Thyroid gland (tissue), 4 donors: ENCODE measurements at regions not wholly inside any gene's neighbourhood (a gene's known extent, or its start where the extent isn't known, plus 50 kb on each side); places are given as distances from the start of the nearest gene placed in this dataset.
A peak's percentile ranks its signal among the peaks of the same experiment; 100 is the strongest.
"Not testable (repeated sequence)": the region's sequence is repeated elsewhere in the genome, so short reads cannot be mapped to it uniquely, and the experiment has no call there.

Source experiments
- DNase-seq, 2 donors: peaks; one replicate each; pipeline ENCODE4 v3.0.0-alpha.2; 2019
- H3K27ac ChIP-seq, 3 donors: fragments of 200-600 bp; sonication (generic); 1 replicate in 2 of 3; 2 replicates in 1 of 3; pipeline ENCODE4 v1.5.1; 2016 to 2019; ENCODE audit warnings: mild to moderate bottlenecking in 1 of 3, moderate library complexity in 1 of 3
- H3K27me3 ChIP-seq: fragments of 200-600 bp; sonication (generic); one replicate; pipeline ENCODE4 v1.5.1; 2019
- H3K36me3 ChIP-seq, 2 donors: fragments of 200-600 bp; sonication (generic); one replicate each; pipeline ENCODE4 v1.5.1; 2016 to 2019
- H3K4me1 ChIP-seq, 2 donors: fragments of 200-600 bp; sonication (generic); one replicate each; pipeline ENCODE4 v1.5.1; 2017 to 2019
- H3K4me3 ChIP-seq, 3 donors: fragments of 200-600 bp; sonication (generic); replicated peaks in 1 of 3; 1 replicate in 2 of 3; 2 replicates in 1 of 3; pipeline ENCODE4 v1.5.1; 2016; ENCODE audit warnings: mild to moderate bottlenecking in 1 of 3
- H3K9me3 ChIP-seq: fragments of 200-600 bp; sonication (generic); one replicate; pipeline ENCODE4 v1.5.1; 2017
- POLR2A ChIP-seq, 2 donors: fragments of 450-650 bp; IDR thresholded peaks; one replicate each; pipeline ENCODE4 v1.6.1; 2017; ENCODE audit warnings: antibody characterized with exemption in 2 of 2, mild to moderate bottlenecking in 2 of 2, moderate library complexity in 1 of 2
- WGBS, 2 donors: methylation state at CpG; one replicate each; pipeline ENCODE4 v1.1.5; 2017; 5-methylcytosine and 5-hydroxymethylcytosine counted together
- intact Hi-C: fragments of 100-400 bp; cut with DNase I; formaldehyde crosslinking; loops from one replicate; pipeline ENCODE4 v1.15.1; 2023

DNA sequence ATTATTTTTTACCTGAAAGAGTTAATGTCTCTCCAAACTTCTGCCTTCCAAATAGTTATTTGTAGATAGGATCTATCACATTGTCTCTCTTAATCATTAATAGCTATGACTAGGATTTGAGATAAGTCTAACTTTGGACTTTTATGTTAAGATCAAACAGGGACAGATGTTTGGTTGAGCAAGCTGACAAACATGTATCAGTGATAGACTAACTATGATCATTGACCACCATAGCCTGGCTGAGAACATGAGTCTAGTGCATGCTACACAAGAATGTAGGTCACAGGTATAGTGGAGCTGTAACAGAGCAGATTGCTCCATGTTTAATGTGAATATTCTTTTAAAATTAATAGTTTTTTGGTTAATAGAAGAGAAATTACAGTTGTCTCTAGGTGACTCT lies 52.0 kb downstream of the SYT15B start:
- H3K4me1 ChIP-seq, H3K36me3 ChIP-seq, H3K9me3 ChIP-seq, H3K27ac ChIP-seq, H3K4me3 ChIP-seq, intact Hi-C loops, H3K27me3 ChIP-seq, DNase-seq: not testable (repeated sequence)

DNA sequence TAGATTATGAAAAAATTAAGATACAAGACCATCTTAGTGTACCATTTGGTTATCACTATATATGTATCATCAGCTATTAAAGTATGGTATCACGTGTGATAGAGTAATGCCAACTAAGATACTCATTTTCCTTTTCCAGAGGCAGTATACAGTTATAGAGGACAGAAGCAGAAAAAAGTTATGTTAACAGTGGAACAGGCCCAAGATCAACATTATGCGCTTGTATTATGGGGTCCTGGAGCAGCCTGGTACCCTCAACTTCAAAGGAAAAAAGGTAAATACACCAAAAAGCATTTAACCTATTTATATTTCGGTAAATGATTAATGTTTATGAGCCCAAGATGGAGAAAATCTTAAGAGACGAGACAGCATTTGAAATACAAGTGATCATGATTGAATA lies 52.9 kb downstream of the SYT15B start:
- H3K36me3 ChIP-seq, H3K9me3 ChIP-seq, H3K27ac ChIP-seq, H3K27me3 ChIP-seq, DNase-seq, H3K4me3 ChIP-seq, H3K4me1 ChIP-seq, intact Hi-C loops: not testable (repeated sequence)
- WGBS, 2 donors: no CpG with 5 or more reads among the region's 4 CpGs

DNA sequence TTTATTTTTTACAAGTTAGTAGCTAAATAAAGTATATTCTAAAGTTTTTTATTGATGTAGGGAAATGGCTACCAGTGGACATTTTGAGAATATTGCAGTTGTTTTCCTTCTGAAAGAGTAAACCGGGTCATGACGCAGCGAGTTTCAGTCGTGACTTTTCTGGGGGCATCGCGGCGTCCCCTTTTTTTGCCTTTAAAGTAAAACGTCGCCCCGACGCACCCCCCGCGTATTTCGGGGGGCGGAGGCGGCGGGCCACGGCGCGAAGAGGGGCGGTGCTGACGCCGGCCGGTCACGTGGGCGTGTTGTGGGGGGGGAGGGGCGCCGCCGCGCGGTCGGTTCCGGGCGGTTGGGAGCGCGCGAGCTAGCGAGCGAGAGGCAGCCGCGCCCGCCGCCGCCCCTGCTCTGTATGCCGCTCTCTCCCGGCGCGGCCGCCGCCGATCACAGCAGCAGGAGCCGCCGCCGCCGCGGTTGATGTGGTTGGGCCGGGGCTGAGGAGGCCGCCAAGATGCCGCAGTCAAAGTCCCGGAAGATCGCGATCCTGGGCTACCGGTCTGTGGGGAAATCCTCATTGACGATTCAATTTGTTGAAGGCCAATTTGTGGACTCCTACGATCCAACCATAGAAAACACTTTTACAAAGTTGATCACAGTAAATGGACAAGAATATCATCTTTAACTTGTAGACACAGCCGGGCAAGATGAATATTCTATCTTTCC lies 57.5 kb downstream of the SYT15B start:
- peak in 1 of 2 donors; percentile 53 for TF ChIP-seq POLR2A (IDR thresholded peaks at IDR 0.05)
- H3K9me3 ChIP-seq, H3K27me3 ChIP-seq, H3K36me3 ChIP-seq, H3K4me1 ChIP-seq, intact Hi-C loops: not testable (repeated sequence)
- Histone ChIP-seq H3K27ac (peak overlapping the region; percentile 49 to 66 (median 52)), H3K4me3 (peak overlapping the region in 1 of 3 donors; percentile 12)
- 0% methylated on average over 7 to 10 of the region's 66 CpGs for WGBS, 2 donors
- peak; percentile 73 to 77 for DNase-seq

DNA sequence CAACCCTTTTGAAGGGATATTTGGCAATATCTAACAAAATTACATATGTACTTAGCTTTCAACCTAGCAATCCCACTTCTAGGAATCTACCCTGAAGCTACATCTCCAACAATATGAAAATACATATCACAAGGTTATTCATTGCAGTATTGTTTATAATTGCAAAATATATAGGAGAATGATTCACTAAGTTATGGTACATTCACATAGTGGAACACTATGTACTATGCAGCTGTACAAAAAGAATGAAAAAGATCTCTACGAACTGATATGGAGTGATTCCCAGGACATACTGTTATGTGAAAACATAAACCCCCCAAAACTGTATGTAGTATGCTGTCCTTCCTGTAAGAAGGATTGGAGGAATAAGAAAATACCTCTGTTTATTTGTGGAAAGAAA lies 62.1 kb downstream of the SYT15B start:
- H3K27ac ChIP-seq, intact Hi-C loops: not testable (repeated sequence)

DNA sequence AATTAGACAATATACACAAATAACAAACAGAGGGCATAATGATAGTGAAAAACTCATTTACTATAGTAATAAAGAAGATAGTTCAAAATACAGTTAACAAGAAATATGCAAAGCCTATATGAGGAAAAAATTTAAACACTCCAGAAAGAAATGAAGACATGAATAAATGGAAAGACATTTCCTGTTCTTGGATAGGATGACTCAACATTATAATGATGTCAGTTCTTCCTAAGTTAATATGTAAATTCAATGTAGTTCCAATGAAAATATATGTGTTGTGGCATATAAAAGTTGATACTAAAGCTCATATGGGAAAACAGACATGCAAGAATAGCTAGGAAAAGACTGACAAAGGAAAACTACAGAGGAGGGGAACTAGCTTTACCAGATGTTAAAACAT lies 63.5 kb downstream of the SYT15B start:
- H3K4me3 ChIP-seq, H3K36me3 ChIP-seq, H3K9me3 ChIP-seq, H3K27me3 ChIP-seq, H3K4me1 ChIP-seq, DNase-seq, intact Hi-C loops, H3K27ac ChIP-seq: not testable (repeated sequence)

More for the DNA sequence above, 62.1 kb downstream of the SYT15B start:
- not testable (repeated sequence) for DNase-seq, H3K4me1 ChIP-seq, H3K9me3 ChIP-seq, H3K4me3 ChIP-seq, H3K27me3 ChIP-seq, H3K36me3 ChIP-seq
- 68 to 75% methylated on average over 1 of the region's 1 CpG for WGBS, 2 donors

DNA sequence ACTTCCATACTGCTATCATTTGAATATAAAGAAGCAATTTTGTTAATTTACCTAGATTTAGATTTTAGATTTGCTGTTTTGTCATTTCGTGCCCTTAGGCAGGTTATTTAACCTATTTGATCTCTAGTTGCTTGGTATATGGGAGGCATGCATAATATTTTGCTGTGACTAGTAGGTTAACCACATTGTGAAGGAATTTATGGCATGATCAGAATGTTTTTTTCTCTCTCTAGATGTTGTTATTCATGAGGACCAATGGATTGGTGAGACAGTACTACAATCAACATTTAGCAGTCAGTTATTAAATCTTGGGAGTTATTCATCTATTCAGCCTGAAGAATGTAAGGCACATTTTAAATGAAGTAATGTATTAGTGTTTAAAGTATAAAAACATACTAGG lies 67.2 kb downstream of the SYT15B start:
- H3K4me3 ChIP-seq, H3K4me1 ChIP-seq, H3K36me3 ChIP-seq, DNase-seq, H3K27me3 ChIP-seq, H3K9me3 ChIP-seq, intact Hi-C loops, H3K27ac ChIP-seq: not testable (repeated sequence)
- WGBS, 2 donors: 53 to 70% methylated on average over 1 of the region's 1 CpG

DNA sequence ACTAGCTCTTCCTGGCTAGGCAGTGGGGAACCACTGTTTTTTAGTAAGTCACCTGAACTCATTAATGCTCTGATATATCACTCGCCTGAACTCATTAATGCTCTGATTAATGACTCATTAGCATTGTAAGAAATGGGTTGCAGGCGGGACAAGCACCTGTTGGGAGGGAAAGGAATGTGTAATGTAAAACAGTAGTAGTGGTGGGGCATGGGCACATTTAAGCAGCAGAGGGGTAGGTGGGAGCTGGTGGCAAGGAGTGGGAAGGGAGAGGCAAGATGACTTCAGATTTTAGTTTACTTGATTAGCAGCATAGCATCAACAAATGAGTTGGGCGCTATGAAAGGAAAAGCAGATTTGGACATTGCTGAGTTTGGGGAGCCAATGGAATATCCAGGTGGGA lies 68.2 kb downstream of the SYT15B start:
- DNase-seq, H3K4me3 ChIP-seq, H3K36me3 ChIP-seq, H3K4me1 ChIP-seq, intact Hi-C loops, H3K27ac ChIP-seq, H3K27me3 ChIP-seq, H3K9me3 ChIP-seq: not testable (repeated sequence)
- WGBS, 2 donors: 86 to 95% methylated on average over 2 of the region's 3 CpGs

DNA sequence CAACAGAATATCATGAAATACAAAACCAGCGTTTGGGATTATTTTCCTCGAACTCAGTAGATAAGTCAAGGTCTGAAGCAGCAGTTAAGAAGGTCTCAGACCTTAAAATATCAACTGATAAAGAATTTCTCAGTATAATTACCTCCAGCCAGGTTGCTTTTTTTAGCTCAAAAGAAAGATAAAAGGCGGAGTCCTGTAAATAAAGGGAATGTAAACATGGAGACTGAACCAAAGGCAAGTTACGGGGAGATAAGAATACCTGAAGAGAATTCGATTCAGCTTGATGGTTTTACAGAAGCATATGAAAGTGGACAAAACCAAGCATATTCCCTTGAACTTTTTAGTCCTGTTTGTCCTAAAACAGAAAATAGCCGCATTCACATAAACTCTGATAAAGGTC lies 73.1 kb downstream of the SYT15B start:
- H3K27me3 ChIP-seq, H3K27ac ChIP-seq, H3K4me1 ChIP-seq, H3K9me3 ChIP-seq, intact Hi-C loops, H3K36me3 ChIP-seq, DNase-seq, H3K4me3 ChIP-seq: not testable (repeated sequence)
- whole genome bisulfite sequencing, 2 donors: no CpG with 5 or more reads among the region's 6 CpGs

DNA sequence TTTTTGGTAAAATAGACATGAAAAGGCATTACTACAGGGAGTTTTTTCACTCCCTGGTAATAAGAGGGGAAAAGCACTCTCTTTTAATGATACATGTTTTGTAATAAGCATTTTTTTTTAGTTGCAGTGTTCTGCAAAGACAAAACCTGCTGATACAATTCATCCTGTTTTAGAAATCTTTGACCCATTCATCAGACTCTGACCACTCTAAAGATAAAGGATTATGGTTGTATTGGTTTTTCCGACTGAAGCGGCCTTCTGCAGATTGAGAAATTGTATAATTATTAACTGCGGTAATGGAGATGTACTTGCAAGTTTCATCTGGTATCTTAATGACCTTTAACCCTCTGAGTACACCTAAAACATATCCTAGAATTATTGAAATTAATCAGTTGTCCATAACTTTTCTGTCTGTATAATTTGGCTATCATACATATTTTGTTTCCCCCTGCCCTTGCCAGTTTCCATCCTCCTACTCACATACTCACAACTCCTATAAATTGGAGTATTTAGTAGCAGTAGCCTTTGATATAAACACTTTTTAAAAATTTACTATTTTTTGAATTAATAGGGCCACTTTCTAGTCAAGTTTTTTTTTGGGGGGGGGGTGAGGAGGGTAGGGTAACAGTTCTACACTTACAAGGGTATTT lies 79.4 kb downstream of the SYT15B start:
- WGBS, 2 donors: 84 to 93% methylated on average over 2 of the region's 3 CpGs
- intact Hi-C loops: not testable (repeated sequence)

DNA sequence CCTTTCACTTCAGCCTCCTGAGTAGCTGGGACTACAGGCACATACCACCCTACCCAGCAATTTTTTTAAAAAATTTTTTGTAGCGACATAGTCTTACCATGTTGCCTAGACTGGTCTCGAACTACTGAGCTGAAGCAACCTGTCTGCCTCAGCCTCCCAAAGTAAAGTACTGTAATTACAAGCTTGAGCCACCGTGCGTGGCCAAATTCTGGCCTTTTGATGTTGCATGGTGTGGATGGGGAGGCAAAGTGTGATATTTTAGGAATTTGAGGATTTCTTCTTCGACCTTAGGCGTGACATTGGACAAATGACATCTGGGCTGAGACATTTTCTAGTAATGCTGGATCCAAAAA lies 81.8 kb downstream of the SYT15B start:
- H3K4me1 ChIP-seq, H3K4me3 ChIP-seq, H3K9me3 ChIP-seq, H3K27ac ChIP-seq, H3K27me3 ChIP-seq, H3K36me3 ChIP-seq, intact Hi-C loops, DNase-seq: not testable (repeated sequence)
- 80% methylated on average over 1 of the region's 6 CpGs; no CpG with 5 or more reads in 1 of the 2 donors for WGBS, 2 donors

More for the DNA sequence above, 79.4 kb downstream of the SYT15B start:
- H3K4me1 ChIP-seq, H3K4me3 ChIP-seq, DNase-seq, H3K36me3 ChIP-seq, H3K27ac ChIP-seq, H3K9me3 ChIP-seq, H3K27me3 ChIP-seq: not testable (repeated sequence)

DNA sequence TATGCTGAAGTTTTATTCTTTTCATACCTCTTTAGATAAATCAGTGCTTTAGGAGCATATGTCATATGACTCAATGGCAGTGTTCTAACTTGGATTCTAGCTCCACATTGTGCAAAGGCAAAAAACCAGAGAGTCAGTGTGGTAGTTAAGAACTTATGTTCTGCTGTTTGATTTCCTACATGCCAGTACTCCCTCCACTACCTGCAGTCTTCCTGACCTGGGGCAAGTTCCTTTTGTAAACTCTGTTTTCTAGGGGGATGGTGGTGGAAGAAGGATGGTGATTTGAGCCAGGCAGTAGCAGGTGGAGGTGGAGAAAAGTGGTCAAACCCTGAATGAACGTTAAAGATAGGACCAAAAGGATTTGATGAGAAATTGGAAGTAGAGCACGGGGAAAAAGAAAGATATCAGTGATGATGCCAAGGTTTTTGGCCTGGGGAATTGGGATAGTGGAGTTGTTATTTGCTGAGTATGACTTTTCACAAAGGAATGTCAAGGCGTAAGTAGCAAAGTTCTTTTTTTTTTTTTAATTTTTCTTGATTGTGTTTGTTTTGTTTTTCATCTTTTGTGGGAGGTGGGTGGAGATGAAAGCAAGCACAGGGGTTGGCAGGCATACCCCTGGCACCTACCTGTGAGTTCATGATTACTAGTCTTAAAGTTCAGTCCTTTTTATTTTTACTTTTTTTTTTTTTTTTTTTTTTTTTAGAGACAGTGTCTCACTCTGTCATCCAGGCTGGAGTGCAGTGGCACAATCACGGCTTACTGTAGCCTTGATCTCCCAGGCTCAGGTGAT lies 82.3 kb downstream of the SYT15B start:
- intact Hi-C loops, H3K9me3 ChIP-seq, H3K27ac ChIP-seq, H3K36me3 ChIP-seq, H3K27me3 ChIP-seq, H3K4me1 ChIP-seq, DNase-seq, H3K4me3 ChIP-seq: not testable (repeated sequence)
- WGBS, 2 donors: 66 to 80% methylated on average over 3 to 4 of the region's 4 CpGs

DNA sequence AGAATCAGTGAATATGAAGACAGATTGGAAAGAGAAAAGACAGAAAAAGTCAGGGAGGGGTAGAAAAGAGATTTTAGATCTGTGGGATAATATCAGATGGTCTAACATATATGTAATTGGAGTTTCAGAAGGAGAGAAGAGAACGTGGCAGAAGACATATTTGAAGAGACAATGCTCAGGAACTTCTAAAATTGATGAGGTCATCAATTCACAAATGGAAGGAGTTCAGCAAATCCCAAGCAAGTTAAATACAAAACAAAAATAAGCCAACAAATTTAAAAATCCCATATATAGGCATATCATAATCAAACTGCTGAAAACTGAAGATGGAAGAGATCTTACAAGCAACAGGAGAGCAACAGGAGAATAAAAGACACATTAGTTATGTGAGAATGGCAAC lies 87.3 kb downstream of the SYT15B start:
- intact Hi-C loops, H3K4me1 ChIP-seq, H3K27me3 ChIP-seq, H3K27ac ChIP-seq, DNase-seq, H3K36me3 ChIP-seq, H3K9me3 ChIP-seq, H3K4me3 ChIP-seq: not testable (repeated sequence)
- WGBS, 2 donors: 67 to 71% methylated on average over 1 of the region's 1 CpG

DNA sequence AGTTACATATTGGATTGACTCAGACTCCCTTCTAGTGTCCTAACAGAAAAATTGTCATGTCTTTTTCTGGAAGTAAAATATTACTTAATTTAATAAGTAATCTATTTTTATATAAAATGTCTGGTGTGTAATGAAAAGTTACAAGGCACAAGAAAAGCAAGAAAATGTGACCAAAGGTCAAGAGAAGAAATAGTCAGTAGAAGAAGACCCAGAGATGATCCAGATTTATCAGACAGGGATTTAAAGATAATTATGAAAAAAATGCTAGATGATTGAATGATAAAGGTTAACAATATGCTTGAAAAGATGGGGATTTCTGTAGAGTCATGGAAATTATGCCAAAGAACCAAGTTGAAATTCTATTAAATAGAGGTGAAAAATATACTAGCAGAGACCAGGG lies 87.8 kb downstream of the SYT15B start:
- H3K27me3 ChIP-seq, H3K9me3 ChIP-seq, H3K4me1 ChIP-seq, intact Hi-C loops, DNase-seq, H3K27ac ChIP-seq, H3K36me3 ChIP-seq, H3K4me3 ChIP-seq: not testable (repeated sequence)
